ENCODE measurements at regions not wholly inside any gene's neighbourhood (a gene's known extent, or its start where the extent isn't known, plus 50 kb on each side); places are given as distances from the start of the nearest gene placed in this dataset.

GRCh38 chr3:30305021-30305420 is 301.4 kb upstream of the TGFBR2 start:
- Histone ChIP-seq H3K4me1 (ENCODE audit: insufficient read depth, low read length, poor library complexity, severe bottlenecking) (peaks cover 6% of the 10 kb centered on the region), H4K20me1 (ENCODE audit: insufficient read depth, low read length, poor library complexity, severe bottlenecking) (no peaks in the 10 kb centered on the region)

GRCh38 chr3:30306896-30307295 is 299.5 kb upstream of the TGFBR2 start:
- Histone ChIP-seq H3K4me1 (ENCODE audit: insufficient read depth, low read length, poor library complexity, severe bottlenecking) (no peaks in the 10 kb centered on the region), H3K9ac (ENCODE audit: low read depth, low read length, poor library complexity, severe bottlenecking) (no peak overlapping the region), H3K27me3 (ENCODE audit: insufficient read depth, low read length, poor library complexity, severe bottlenecking) (no peaks in the 10 kb centered on the region), H3F3A (ENCODE audit: low read depth) (no peaks in the 10 kb centered on the region), H3K9me3 (ENCODE audit: insufficient read depth, low read depth, low read length) (no peaks in the 10 kb centered on the region; the same call in 1 of the 2 replicates), H3K4me2 (ENCODE audit: low read depth, low read length, poor library complexity, severe bottlenecking) (no peak overlapping the region), H3K79me2 (ENCODE audit: insufficient read depth, low read length) (no peaks in the 10 kb centered on the region), H2AFZ (ENCODE audit: low read length) (no peak overlapping the region), H3K4me3 (ENCODE audit: low read length, poor library complexity, severe bottlenecking) (no peak overlapping the region), H4K20me1 (ENCODE audit: insufficient read depth, low read length, poor library complexity, severe bottlenecking) (no peaks in the 10 kb centered on the region), H3K9me2 (replicated peaks; ENCODE audit: low read depth, low read length) (no peaks in the 10 kb centered on the region), H3K36me3 (ENCODE audit: insufficient read depth, low read length) (no peaks in the 10 kb centered on the region)
- no peak for TF ChIP-seq EZH2phosphoT487 (IDR thresholded peaks at IDR 0.05; ENCODE audit: borderline replicate concordance)
- TF ChIP-seq CTCF (conservative IDR thresholded peaks at IDR 0.05; ENCODE audit: low read length), result no peak

More at GRCh38 chr3:30305021-30305420, 301.4 kb upstream of the TGFBR2 start:
- Histone ChIP-seq H3K36me3 (ENCODE audit: insufficient read depth, low read length) (no peaks in the 10 kb centered on the region), H3K9ac (ENCODE audit: low read depth, low read length, poor library complexity, severe bottlenecking) (no peak overlapping the region), H3K27me3 (ENCODE audit: insufficient read depth, low read length, poor library complexity, severe bottlenecking) (no peaks in the 10 kb centered on the region), H3K4me2 (ENCODE audit: low read depth, low read length, poor library complexity, severe bottlenecking) (no peak overlapping the region), H3K79me2 (ENCODE audit: insufficient read depth, low read length) (no peaks in the 10 kb centered on the region), H3F3A (ENCODE audit: low read depth) (no peaks in the 10 kb centered on the region), H2AFZ (ENCODE audit: low read length) (no peak overlapping the region), H3K4me3 (ENCODE audit: low read length, poor library complexity, severe bottlenecking) (no peak overlapping the region), H3K9me3 (ENCODE audit: insufficient read depth, low read depth, low read length) (no peaks in the 10 kb centered on the region; the same call in 1 of the 2 replicates), H3K9me2 (replicated peaks; ENCODE audit: low read depth, low read length) (no peaks in the 10 kb centered on the region)
- TF ChIP-seq CTCF (conservative IDR thresholded peaks at IDR 0.05; ENCODE audit: low read length) (no peak), EZH2phosphoT487 (IDR thresholded peaks at IDR 0.05; ENCODE audit: borderline replicate concordance) (no peak)

- no peaks in the 10 kb centered on the region for H3K79me2 ChIP-seq (ENCODE audit: insufficient read depth, low read length)
- no peak overlapping the region for H3K4me3 ChIP-seq (ENCODE audit: low read length, poor library complexity, severe bottlenecking)
- H3K4me1 ChIP-seq (ENCODE audit: insufficient read depth, low read length, poor library complexity, severe bottlenecking), result no peaks in the 10 kb centered on the region
- no peaks in the 10 kb centered on the region for H4K20me1 ChIP-seq (ENCODE audit: insufficient read depth, low read length, poor library complexity, severe bottlenecking)
- no peak overlapping the region for H3K9ac ChIP-seq (ENCODE audit: low read depth, low read length, poor library complexity, severe bottlenecking)
- H3K9me2 ChIP-seq (replicated peaks; ENCODE audit: low read depth, low read length), result no peaks in the 10 kb centered on the region
- H3K4me2 ChIP-seq (ENCODE audit: low read depth, low read length, poor library complexity, severe bottlenecking), result no peak overlapping the region
- H3F3A ChIP-seq (ENCODE audit: low read depth), result no peaks in the 10 kb centered on the region
- no peaks in the 10 kb centered on the region; the same call in 1 of the 2 replicates for H3K9me3 ChIP-seq (ENCODE audit: insufficient read depth, low read depth, low read length)
- no peak overlapping the region for H2AFZ ChIP-seq (ENCODE audit: low read length)
- no peak for TF ChIP-seq EZH2phosphoT487 (IDR thresholded peaks at IDR 0.05; ENCODE audit: borderline replicate concordance)
- TF ChIP-seq CTCF (conservative IDR thresholded peaks at IDR 0.05; ENCODE audit: low read length), result no peak
- H3K27me3 ChIP-seq (ENCODE audit: insufficient read depth, low read length, poor library complexity, severe bottlenecking), result no peaks in the 10 kb centered on the region
- H3K36me3 ChIP-seq (ENCODE audit: insufficient read depth, low read length), result no peaks in the 10 kb centered on the region
Observed at GRCh38 chr3:30307372-30307950, 298.9 kb upstream of the TGFBR2 start.
